Stomach (tissue), 4 donors: ENCODE measurements at regions not wholly inside any gene's neighbourhood (a gene's known extent, or its start where the extent isn't known, plus 50 kb on each side); places are given as distances from the start of the nearest gene placed in this dataset.

Experiments used
- EP300 ChIP-seq: sonication (generic); formaldehyde crosslinking; IDR thresholded peaks from one replicate; pipeline ENCODE4 v1.6.1; 2017; ENCODE audit warnings: antibody characterized with exemption
- TF ChIP-seq, protein P1 (sequence below), 7 experiments: fragments of 450-650 bp in 4 of 7; fragments of 200-600 bp in 3 of 7; sonication (generic) in 3 of 7; IDR thresholded peaks; one replicate each; pipeline ENCODE4 v1.5.1; 2016 to 2019; ENCODE audit warnings: antibody characterized with exemption in 7 of 7, control low read depth in 2 of 7, mild to moderate bottlenecking in 1 of 7

GRCh38 chr2:16149349-16150243 lies 209.2 kb downstream of the MYCN start:
- no peak for TF ChIP-seq EP300
- TF ChIP-seq, protein P1, sequence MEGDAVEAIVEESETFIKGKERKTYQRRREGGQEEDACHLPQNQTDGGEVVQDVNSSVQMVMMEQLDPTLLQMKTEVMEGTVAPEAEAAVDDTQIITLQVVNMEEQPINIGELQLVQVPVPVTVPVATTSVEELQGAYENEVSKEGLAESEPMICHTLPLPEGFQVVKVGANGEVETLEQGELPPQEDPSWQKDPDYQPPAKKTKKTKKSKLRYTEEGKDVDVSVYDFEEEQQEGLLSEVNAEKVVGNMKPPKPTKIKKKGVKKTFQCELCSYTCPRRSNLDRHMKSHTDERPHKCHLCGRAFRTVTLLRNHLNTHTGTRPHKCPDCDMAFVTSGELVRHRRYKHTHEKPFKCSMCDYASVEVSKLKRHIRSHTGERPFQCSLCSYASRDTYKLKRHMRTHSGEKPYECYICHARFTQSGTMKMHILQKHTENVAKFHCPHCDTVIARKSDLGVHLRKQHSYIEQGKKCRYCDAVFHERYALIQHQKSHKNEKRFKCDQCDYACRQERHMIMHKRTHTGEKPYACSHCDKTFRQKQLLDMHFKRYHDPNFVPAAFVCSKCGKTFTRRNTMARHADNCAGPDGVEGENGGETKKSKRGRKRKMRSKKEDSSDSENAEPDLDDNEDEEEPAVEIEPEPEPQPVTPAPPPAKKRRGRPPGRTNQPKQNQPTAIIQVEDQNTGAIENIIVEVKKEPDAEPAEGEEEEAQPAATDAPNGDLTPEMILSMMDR (IDR thresholded peaks at IDR 0.05): no peak
